WTC11 (cell line): ENCODE measurements at regions not wholly inside any gene's neighbourhood (a gene's known extent, or its start where the extent isn't known, plus 50 kb on each side); places are given as distances from the start of the nearest gene placed in this dataset.

Experiments
- ATAC-seq: fragments of 200-7000 bp; cut with Tn5 transposase; 2 replicates; pipeline ENCODE4 v1.10.0; 2021; ENCODE audit warnings: mild to moderate bottlenecking, moderate library complexity
- CTCF ChIA-PET: fragments of 300-600 bp; sonication (Branson Sonifier 250); formaldehyde crosslinking; loops from one replicate; lab custom pipeline; 2021; ENCODE audit warnings: antibody characterized with exemption; lab: Charles Lee
- POLR2A ChIA-PET: fragments of 350-600 bp; sonication (Branson Sonifier 250); formaldehyde crosslinking; loops from one replicate; lab custom pipeline; 2021; ENCODE audit warnings: antibody characterized with exemption; lab: Charles Lee
- DNase-seq: peaks from one replicate; pipeline ENCODE4 v3.0.0; 2021; ENCODE audit warnings: low spot score
- H3K27ac Mint-ChIP-seq: 2 replicates; pipeline ENCODE4 v1.8.0; 2021; ENCODE audit warnings: mixed read lengths
- H3K27me3 Mint-ChIP-seq: 2 replicates; pipeline ENCODE4 v1.8.0; 2021; ENCODE audit warnings: low read depth, mild to moderate bottlenecking, moderate library complexity, mixed read lengths
- H3K36me3 Mint-ChIP-seq: 2 replicates; pipeline ENCODE4 v1.8.0; 2021; ENCODE audit warnings: mixed read lengths
- H3K4me1 Mint-ChIP-seq: 2 replicates; pipeline ENCODE4 v1.8.0; 2022; ENCODE audit warnings: mixed read lengths
- H3K4me3 Mint-ChIP-seq: 2 replicates; pipeline ENCODE4 v1.8.0; 2021; ENCODE audit warnings: mild to moderate bottlenecking, moderate library complexity, mixed read lengths
- H3K9me3 Mint-ChIP-seq: 2 replicates; pipeline ENCODE4 v1.8.0; 2021; ENCODE audit warnings: mixed read lengths
- ELF4 ChIP-seq: sonication (generic); formaldehyde crosslinking; IDR thresholded peaks from 2 replicates; pipeline ENCODE4 v1.8.1; 2022; ENCODE audit warnings: low read depth, mild to moderate bottlenecking, moderate library complexity, missing genetic modification reagents
- FOXP1 ChIP-seq: sonication (generic); formaldehyde crosslinking; IDR thresholded peaks from 2 replicates; pipeline ENCODE4 v1.8.0; 2022; ENCODE audit warnings: missing genetic modification reagents, mild to moderate bottlenecking, moderate library complexity, borderline replicate concordance
- NFATC4 ChIP-seq: fragments of 250-450 bp; sonication (Bioruptor Pico); IDR thresholded peaks from 2 replicates; pipeline ENCODE4 v1.9.0; 2021; ENCODE audit warnings: mild to moderate bottlenecking
- OVOL2 ChIP-seq: fragments of 250-450 bp; sonication (Bioruptor Pico); IDR thresholded peaks from 2 replicates; pipeline ENCODE4 v1.9.0; 2021; ENCODE audit warnings: mild to moderate bottlenecking, borderline replicate concordance
- PRRX2 ChIP-seq: fragments of 250-450 bp; sonication (Bioruptor Pico); IDR thresholded peaks from 2 replicates; pipeline ENCODE4 v1.8.0; 2021; ENCODE audit warnings: mild to moderate bottlenecking
- RORB ChIP-seq: fragments of 250-450 bp; sonication (Bioruptor Pico); IDR thresholded peaks from 2 replicates; pipeline ENCODE4 v1.9.0; 2021; ENCODE audit warnings: mild to moderate bottlenecking
- SMAD3 ChIP-seq: sonication (generic); formaldehyde crosslinking; IDR thresholded peaks from 2 replicates; pipeline ENCODE4 v1.8.0; 2022; ENCODE audit warnings: missing genetic modification reagents, mild to moderate bottlenecking, borderline replicate concordance
- SMAD4 ChIP-seq: sonication (generic); formaldehyde crosslinking; IDR thresholded peaks from 2 replicates; pipeline ENCODE4 v1.8.0; 2022; ENCODE audit warnings: mild to moderate bottlenecking, missing genetic modification reagents
- TCF7 ChIP-seq: sonication (generic); formaldehyde crosslinking; IDR thresholded peaks from 2 replicates; pipeline ENCODE4 v1.8.0; 2022; ENCODE audit warnings: mild to moderate bottlenecking, low read depth, missing genetic modification reagents, moderate library complexity
- ZNF416 ChIP-seq: fragments of 250-450 bp; sonication (Bioruptor Pico); IDR thresholded peaks from 2 replicates; pipeline ENCODE4 v1.9.0; 2021; ENCODE audit warnings: mild to moderate bottlenecking, inconsistent platforms
- TF ChIP-seq, protein P1 (sequence below): sonication (generic); formaldehyde crosslinking; IDR thresholded peaks from 2 replicates; pipeline ENCODE4 v1.8.1; 2023; ENCODE audit warnings: mild to moderate bottlenecking, missing genetic modification reagents, borderline replicate concordance
- TF ChIP-seq, protein P2 (sequence below): sonication (generic); formaldehyde crosslinking; IDR thresholded peaks from 2 replicates; pipeline ENCODE4 v1.8.1; 2023; ENCODE audit warnings: mild to moderate bottlenecking, missing genetic modification reagents, moderate library complexity
- TF ChIP-seq, protein P3 (sequence below): fragments of 250-450 bp; sonication (Bioruptor Pico); IDR thresholded peaks from 2 replicates; pipeline ENCODE4 v1.9.0; 2021; ENCODE audit warnings: mild to moderate bottlenecking
- TF ChIP-seq, protein P4 (sequence below): fragments of 250-450 bp; sonication (Bioruptor Pico); IDR thresholded peaks from 2 replicates; pipeline ENCODE4 v1.8.0; 2021; ENCODE audit warnings: mild to moderate bottlenecking
- TF ChIP-seq, protein P5 (sequence below): sonication (generic); formaldehyde crosslinking; conservative IDR thresholded peaks from 2 replicates; pipeline ENCODE4 v1.8.1; 2022; ENCODE audit warnings: mild to moderate bottlenecking, missing genetic modification reagents
- TF ChIP-seq, protein P6 (sequence below): sonication (generic); formaldehyde crosslinking; IDR thresholded peaks from 2 replicates; pipeline ENCODE4 v1.8.1; 2022; ENCODE audit warnings: low read depth, mild to moderate bottlenecking, moderate library complexity, missing genetic modification reagents, borderline replicate concordance
- TF ChIP-seq, protein P7 (sequence below): fragments of 250-450 bp; sonication (Bioruptor Pico); IDR thresholded peaks from 2 replicates; pipeline ENCODE4 v1.9.0; 2021; ENCODE audit warnings: moderate library complexity, mild to moderate bottlenecking, inconsistent platforms, borderline replicate concordance
- TF ChIP-seq, protein P8 (sequence below): sonication (generic); formaldehyde crosslinking; IDR thresholded peaks from 2 replicates; pipeline ENCODE4 v1.8.0; 2022; ENCODE audit warnings: mild to moderate bottlenecking, missing genetic modification reagents

DNA sequence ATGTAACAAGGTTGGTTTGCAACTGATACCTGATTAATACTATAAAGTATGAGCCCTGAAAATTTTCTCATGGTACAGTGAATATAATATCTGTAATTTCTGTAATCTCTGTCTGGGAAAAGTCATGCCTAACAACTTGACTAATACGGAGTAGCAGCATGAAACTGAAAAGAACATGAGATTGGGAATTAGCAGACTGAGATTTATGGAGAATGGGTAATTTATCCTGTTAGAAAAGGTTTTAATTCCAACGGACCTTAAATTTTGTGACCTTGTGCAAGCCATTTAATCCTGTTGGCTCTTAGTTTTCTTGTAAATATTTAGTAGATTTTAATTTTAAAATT is 90.2 kb upstream of the CMC1 start (continued):
- TF ChIP-seq, protein P1, sequence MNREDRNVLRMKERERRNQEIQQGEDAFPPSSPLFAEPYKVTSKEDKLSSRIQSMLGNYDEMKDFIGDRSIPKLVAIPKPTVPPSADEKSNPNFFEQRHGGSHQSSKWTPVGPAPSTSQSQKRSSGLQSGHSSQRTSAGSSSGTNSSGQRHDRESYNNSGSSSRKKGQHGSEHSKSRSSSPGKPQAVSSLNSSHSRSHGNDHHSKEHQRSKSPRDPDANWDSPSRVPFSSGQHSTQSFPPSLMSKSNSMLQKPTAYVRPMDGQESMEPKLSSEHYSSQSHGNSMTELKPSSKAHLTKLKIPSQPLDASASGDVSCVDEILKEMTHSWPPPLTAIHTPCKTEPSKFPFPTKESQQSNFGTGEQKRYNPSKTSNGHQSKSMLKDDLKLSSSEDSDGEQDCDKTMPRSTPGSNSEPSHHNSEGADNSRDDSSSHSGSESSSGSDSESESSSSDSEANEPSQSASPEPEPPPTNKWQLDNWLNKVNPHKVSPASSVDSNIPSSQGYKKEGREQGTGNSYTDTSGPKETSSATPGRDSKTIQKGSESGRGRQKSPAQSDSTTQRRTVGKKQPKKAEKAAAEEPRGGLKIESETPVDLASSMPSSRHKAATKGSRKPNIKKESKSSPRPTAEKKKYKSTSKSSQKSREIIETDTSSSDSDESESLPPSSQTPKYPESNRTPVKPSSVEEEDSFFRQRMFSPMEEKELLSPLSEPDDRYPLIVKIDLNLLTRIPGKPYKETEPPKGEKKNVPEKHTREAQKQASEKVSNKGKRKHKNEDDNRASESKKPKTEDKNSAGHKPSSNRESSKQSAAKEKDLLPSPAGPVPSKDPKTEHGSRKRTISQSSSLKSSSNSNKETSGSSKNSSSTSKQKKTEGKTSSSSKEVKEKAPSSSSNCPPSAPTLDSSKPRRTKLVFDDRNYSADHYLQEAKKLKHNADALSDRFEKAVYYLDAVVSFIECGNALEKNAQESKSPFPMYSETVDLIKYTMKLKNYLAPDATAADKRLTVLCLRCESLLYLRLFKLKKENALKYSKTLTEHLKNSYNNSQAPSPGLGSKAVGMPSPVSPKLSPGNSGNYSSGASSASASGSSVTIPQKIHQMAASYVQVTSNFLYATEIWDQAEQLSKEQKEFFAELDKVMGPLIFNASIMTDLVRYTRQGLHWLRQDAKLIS: no peak
- TF ChIP-seq FOXP1 (CRISPR knock-in tag) (no peak), SMAD3 (no peak), RORB (no peak), SMAD4 (CRISPR knock-in tag) (no peak), PRRX2 (CRISPR knock-in tag) (no peak)
- TF ChIP-seq, protein P2, sequence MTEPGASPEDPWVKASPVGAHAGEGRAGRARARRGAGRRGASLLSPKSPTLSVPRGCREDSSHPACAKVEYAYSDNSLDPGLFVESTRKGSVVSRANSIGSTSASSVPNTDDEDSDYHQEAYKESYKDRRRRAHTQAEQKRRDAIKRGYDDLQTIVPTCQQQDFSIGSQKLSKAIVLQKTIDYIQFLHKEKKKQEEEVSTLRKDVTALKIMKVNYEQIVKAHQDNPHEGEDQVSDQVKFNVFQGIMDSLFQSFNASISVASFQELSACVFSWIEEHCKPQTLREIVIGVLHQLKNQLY: no peak

DNA sequence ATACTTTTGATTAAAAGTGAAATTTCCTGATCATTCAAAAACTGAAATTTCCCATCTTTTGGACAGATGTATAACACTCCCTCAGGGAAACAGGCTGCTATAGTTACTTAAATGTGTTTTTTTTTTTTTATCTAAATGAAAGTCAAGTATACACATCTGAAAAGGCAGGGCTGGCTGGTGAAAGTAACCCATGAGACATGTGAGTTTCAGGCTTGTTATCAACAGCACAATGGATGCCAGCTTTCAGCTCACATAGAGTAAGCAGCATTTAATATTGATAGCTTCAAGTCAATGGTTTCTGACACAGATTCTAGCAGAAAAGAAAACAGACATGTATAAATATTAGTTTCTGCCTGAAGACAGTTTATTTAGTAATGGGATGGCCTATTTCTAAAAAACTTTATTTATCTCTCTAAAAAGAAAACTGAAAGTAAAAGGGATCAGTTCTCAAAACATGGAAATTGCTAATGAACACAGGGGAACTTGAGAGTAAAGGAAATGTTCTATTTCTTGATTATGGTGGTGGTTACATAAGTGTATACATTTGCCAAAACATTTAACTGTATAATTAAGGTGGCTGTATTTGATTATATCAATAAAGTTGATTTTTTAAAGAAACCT is 89.7 kb upstream of the CMC1 start:
- POLR2A ChIA-PET: no interaction called here
- DNase-seq (no peak), ATAC-seq (no peak)
- H3K27ac Mint-ChIP-seq: no peak overlapping the region
- no peak overlapping the region for H3K4me3 Mint-ChIP-seq
- peaks cover 6% of the 10 kb centered on the region for H3K36me3 Mint-ChIP-seq
- CTCF ChIA-PET: no interaction called here
- peaks cover 9% of the 10 kb centered on the region for H3K9me3 Mint-ChIP-seq
- H3K4me1 Mint-ChIP-seq: no peaks in the 10 kb centered on the region
- TF ChIP-seq, protein P3, sequence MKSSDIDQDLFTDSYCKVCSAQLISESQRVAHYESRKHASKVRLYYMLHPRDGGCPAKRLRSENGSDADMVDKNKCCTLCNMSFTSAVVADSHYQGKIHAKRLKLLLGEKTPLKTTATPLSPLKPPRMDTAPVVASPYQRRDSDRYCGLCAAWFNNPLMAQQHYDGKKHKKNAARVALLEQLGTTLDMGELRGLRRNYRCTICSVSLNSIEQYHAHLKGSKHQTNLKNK (CRISPR knock-in tag): no peak
- TF ChIP-seq, protein P4, sequence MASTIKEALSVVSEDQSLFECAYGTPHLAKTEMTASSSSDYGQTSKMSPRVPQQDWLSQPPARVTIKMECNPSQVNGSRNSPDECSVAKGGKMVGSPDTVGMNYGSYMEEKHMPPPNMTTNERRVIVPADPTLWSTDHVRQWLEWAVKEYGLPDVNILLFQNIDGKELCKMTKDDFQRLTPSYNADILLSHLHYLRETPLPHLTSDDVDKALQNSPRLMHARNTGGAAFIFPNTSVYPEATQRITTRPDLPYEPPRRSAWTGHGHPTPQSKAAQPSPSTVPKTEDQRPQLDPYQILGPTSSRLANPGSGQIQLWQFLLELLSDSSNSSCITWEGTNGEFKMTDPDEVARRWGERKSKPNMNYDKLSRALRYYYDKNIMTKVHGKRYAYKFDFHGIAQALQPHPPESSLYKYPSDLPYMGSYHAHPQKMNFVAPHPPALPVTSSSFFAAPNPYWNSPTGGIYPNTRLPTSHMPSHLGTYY (CRISPR knock-in tag): no peak
- no peak for TF ChIP-seq FOXP1 (CRISPR knock-in tag)
- no peak for TF ChIP-seq TCF7 (CRISPR knock-in tag)
- TF ChIP-seq OVOL2 (CRISPR knock-in tag): no peak
- TF ChIP-seq, protein P5, sequence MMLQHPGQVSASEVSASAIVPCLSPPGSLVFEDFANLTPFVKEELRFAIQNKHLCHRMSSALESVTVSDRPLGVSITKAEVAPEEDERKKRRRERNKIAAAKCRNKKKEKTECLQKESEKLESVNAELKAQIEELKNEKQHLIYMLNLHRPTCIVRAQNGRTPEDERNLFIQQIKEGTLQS (CRISPR knock-in tag): no peak
- TF ChIP-seq, protein P6, sequence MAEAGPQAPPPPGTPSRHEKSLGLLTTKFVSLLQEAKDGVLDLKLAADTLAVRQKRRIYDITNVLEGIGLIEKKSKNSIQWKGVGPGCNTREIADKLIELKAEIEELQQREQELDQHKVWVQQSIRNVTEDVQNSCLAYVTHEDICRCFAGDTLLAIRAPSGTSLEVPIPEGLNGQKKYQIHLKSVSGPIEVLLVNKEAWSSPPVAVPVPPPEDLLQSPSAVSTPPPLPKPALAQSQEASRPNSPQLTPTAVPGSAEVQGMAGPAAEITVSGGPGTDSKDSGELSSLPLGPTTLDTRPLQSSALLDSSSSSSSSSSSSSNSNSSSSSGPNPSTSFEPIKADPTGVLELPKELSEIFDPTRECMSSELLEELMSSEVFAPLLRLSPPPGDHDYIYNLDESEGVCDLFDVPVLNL (CRISPR knock-in tag): no peak
- no peak for TF ChIP-seq ELF4
- TF ChIP-seq ZNF416 (CRISPR knock-in tag): no peak
- TF ChIP-seq, protein P7, sequence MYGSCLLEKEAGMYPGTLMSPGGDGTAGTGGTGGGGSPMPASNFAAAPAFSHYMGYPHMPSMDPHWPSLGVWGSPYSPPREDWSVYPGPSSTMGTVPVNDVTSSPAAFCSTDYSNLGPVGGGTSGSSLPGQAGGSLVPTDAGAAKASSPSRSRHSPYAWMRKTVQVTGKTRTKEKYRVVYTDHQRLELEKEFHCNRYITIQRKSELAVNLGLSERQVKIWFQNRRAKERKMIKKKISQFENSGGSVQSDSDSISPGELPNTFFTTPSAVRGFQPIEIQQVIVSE (CRISPR knock-in tag): no peak
- no peak for TF ChIP-seq SMAD3
- no peak for TF ChIP-seq NFATC4 (CRISPR knock-in tag)
- TF ChIP-seq, protein P8, sequence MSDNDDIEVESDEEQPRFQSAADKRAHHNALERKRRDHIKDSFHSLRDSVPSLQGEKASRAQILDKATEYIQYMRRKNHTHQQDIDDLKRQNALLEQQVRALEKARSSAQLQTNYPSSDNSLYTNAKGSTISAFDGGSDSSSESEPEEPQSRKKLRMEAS (CRISPR knock-in tag): no peak
- H3K27me3 Mint-ChIP-seq: no peaks in the 10 kb centered on the region
